ENCODE measurements at regions not wholly inside any gene's neighbourhood (a gene's known extent, or its start where the extent isn't known, plus 50 kb on each side); places are given as distances from the start of the nearest gene placed in this dataset.

DNA sequence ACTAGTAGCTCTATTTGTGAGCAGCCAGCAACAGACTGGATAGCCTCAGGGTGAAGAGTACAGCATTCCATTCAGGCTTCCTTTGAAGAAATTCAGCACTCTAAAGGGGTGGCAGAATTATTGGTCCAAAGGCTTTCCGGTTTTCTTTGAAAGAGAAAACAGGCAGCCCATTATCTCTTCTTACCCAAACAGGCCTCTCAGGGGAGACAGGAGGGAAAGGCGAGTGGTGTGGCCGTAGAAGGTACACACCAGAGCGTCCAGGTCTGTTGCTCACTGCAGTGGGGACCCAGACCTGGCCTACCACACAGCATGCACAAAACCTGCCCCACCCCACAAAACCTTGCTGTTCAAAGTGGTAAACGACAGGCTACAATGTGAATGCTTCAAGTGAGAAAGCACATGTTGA is 83.3 kb downstream of the ZNF608 start (continued):
- TF ChIP-seq ZMAT3 (CRISPR knock-in tag; conservative IDR thresholded peaks at IDR 0.05) (no peak), ZBTB40 (IDR thresholded peaks at IDR 0.05) (no peak), ZBTB40 (CRISPR knock-in tag; IDR thresholded peaks at IDR 0.05) (no peak; the same call in 1 of the 2 replicates), STAT6 (CRISPR knock-in tag; IDR thresholded peaks at IDR 0.05; ENCODE audit: borderline replicate concordance) (0 out of 2 replicates have a peak, but pooled peaks have one; percentile 43), ZNF879 (CRISPR knock-in tag; IDR thresholded peaks at IDR 0.05) (no peak), RBM22 (optimal IDR thresholded peaks at IDR 0.05; ENCODE audit: low read length) (no peak), DPF2 (CRISPR knock-in tag; IDR thresholded peaks at IDR 0.05; ENCODE audit: borderline replicate concordance, low read depth) (0 out of 2 replicates have a peak, but pooled peaks have one; percentile 27), SKI (IDR thresholded peaks at IDR 0.05; ENCODE audit: partially characterized antibody) (no peak), ZNF773 (CRISPR knock-in tag; IDR thresholded peaks at IDR 0.05; ENCODE audit: borderline replicate concordance) (no peak), USF2 (IDR thresholded peaks at IDR 0.05; ENCODE audit: low read depth, low read length) (no peak), USF2 (CRISPR knock-in tag; IDR thresholded peaks at IDR 0.05; ENCODE audit: borderline replicate concordance) (no peak), PHF21A (CRISPR knock-in tag; IDR thresholded peaks at IDR 0.05) (no peak; the same call in 1 of the 2 replicates), KDM3A (CRISPR knock-in tag; IDR thresholded peaks at IDR 0.05; ENCODE audit: low read depth) (no peak), ZNF143 (CRISPR knock-in tag; IDR thresholded peaks at IDR 0.05) (no peak), ONECUT2 (CRISPR knock-in tag; IDR thresholded peaks at IDR 0.05) (0 out of 2 replicates have a peak, but pooled peaks have one; percentile 35)
- TF ChIP-seq, protein P1, sequence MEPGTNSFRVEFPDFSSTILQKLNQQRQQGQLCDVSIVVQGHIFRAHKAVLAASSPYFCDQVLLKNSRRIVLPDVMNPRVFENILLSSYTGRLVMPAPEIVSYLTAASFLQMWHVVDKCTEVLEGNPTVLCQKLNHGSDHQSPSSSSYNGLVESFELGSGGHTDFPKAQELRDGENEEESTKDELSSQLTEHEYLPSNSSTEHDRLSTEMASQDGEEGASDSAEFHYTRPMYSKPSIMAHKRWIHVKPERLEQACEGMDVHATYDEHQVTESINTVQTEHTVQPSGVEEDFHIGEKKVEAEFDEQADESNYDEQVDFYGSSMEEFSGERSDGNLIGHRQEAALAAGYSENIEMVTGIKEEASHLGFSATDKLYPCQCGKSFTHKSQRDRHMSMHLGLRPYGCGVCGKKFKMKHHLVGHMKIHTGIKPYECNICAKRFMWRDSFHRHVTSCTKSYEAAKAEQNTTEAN (CRISPR knock-in tag; conservative IDR thresholded peaks at IDR 0.05), result peak; percentile 95
